Epithelial cell of esophagus (primary cell): ENCODE measurements at regions not wholly inside any gene's neighbourhood (a gene's known extent, or its start where the extent isn't known, plus 50 kb on each side); places are given as distances from the start of the nearest gene placed in this dataset.

Experiments used
- DNase-seq: peaks from one replicate; pipeline ENCODE4 v3.0.0; 2010; ENCODE audit warnings: low read depth
- H3K4me3 ChIP-seq: 2 replicates; pipeline ENCODE4 v1.5.1; 2011; ENCODE audit warnings: mild to moderate bottlenecking, low read length, control low read depth
- CTCF ChIP-seq: IDR thresholded peaks from 2 replicates; pipeline ENCODE4 v1.5.1; 2011; ENCODE audit warnings: low read depth, mild to moderate bottlenecking, low read length, control low read depth, inconsistent platforms; ENCODE audit not compliant: insufficient read depth; ENCODE audit errors: missing control alignments

DNA sequence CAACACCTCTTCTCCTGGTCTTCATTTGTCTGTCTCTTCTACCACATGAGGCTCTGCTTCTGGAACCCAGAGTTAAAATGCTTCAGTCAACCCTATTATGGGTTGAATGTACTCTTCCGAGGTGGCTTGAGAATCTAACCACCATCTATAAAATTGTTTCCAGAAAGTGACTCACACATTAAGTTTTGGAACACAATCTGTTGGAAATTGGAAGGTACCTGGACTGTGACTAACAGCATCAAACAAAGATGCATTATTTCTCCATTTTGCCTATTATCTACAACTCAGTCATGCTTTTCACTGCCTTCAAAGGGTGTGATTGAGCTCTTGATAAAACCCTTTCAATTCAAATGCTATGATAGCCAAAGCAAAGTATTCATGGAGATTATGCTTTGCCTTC, 499.0 kb upstream of the SEMA6D start:
- H3K4me3 ChIP-seq = no peak overlapping the region
- no peak for TF ChIP-seq CTCF
- DNase-seq = no peak

DNA sequence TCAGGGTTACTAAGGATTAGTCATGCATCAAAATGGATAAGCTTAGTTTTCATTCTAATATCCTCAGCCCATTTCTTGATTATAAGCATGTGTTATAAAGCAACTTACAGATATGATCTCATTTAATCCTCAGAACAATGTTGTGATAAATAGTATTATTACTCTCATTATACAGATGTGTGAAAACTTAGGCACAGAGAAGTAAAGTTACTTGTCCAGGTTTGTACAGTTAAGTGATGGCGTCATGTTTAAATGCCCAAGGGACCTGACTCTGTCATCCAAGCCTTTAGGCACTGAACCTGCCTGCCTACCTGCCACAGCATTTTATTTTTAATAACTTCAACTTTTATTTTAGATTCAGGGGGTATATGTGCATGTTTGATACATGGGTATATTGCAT, 472.9 kb upstream of the SEMA6D start:
- no peak for TF ChIP-seq CTCF

GRCh38 chr15:47246317-47246716, 471.0 kb upstream of the SEMA6D start:
- peak; percentile 58 for DNase-seq
- TF ChIP-seq CTCF = no peak
- H3K4me3 ChIP-seq = no peak overlapping the region

More for the DNA sequence above, 472.9 kb upstream of the SEMA6D start:
- no peak overlapping the region for H3K4me3 ChIP-seq
- DNase-seq = peak; percentile 5

- no peak overlapping the region for H3K4me3 ChIP-seq
- no peak for DNase-seq
- no peak for TF ChIP-seq CTCF
These were observed 458.8 kb upstream of the SEMA6D start for GRCh38 chr15:47258521-47258920.

- DNase-seq = no peak
- TF ChIP-seq CTCF = no peak
- H3K4me3 ChIP-seq = no peak overlapping the region
These were observed 451.6 kb upstream of the SEMA6D start for GRCh38 chr15:47265686-47266085.

- no peak for DNase-seq
- no peak for TF ChIP-seq CTCF
- H3K4me3 ChIP-seq = no peak overlapping the region
These were observed 450.7 kb upstream of the SEMA6D start for GRCh38 chr15:47266566-47266965.

DNA sequence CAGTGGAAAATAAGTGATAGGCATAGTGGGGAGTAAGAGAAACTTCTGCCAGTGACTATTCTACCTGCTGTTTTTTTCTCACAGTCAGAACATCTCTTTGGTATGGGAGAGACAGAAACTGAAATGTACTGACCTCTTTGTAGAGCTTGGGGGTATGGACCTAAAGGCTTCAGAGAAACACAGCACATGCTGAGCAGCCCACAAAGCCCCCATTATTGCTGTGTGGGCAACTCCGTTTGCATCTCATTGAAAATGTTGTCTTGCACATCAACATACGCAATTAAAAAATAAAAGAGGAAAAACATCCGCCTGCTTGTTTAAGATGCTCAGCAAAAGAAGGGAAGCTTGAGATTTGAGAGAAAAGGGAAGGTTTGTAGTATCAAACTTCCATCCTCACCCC, 443.4 kb upstream of the SEMA6D start:
- DNase-seq = no peak
- TF ChIP-seq CTCF = no peak
- no peak overlapping the region for H3K4me3 ChIP-seq
